Loucy (cell line): ENCODE measurements at regions not wholly inside any gene's neighbourhood (a gene's known extent, or its start where the extent isn't known, plus 50 kb on each side); places are given as distances from the start of the nearest gene placed in this dataset.

Experiments
- H2AFZ ChIP-seq: fragments of 200-600 bp; sonication (generic); 2 replicates; pipeline ENCODE4 v1.6.0; 2016; ENCODE audit warnings: antibody characterized with exemption, mild to moderate bottlenecking, low read length, moderate library complexity
- H3F3A ChIP-seq: fragments of 200-600 bp; 2 replicates; pipeline ENCODE4 v1.6.0; 2016; ENCODE audit warnings: antibody characterized with exemption, low read depth, mild to moderate bottlenecking
- H3K27me3 ChIP-seq: fragments of 200-600 bp; sonication (generic); 2 replicates; pipeline ENCODE4 v1.6.1; 2014; ENCODE audit warnings: low read length, mild to moderate bottlenecking; ENCODE audit not compliant: insufficient read depth, poor library complexity, severe bottlenecking
- H3K36me3 ChIP-seq: fragments of 200-600 bp; sonication (generic); 2 replicates; pipeline ENCODE4 v1.6.1; 2016; ENCODE audit warnings: low read length; ENCODE audit not compliant: insufficient read depth
- H3K4me1 ChIP-seq: fragments of 200-600 bp; sonication (generic); 2 replicates; pipeline ENCODE4 v1.5.1; 2014; ENCODE audit warnings: low read length, mild to moderate bottlenecking; ENCODE audit not compliant: insufficient read depth, poor library complexity, severe bottlenecking
- H3K4me2 ChIP-seq: fragments of 200-600 bp; sonication (generic); 2 replicates; pipeline ENCODE4 v1.6.0; 2014; ENCODE audit warnings: antibody characterized with exemption, low read length, low read depth, mild to moderate bottlenecking; ENCODE audit not compliant: poor library complexity, severe bottlenecking
- H3K4me3 ChIP-seq: fragments of 200-600 bp; sonication (generic); 2 replicates; pipeline ENCODE4 v1.5.1; 2014; ENCODE audit warnings: low read length, mild to moderate bottlenecking, mixed read lengths; ENCODE audit not compliant: poor library complexity, severe bottlenecking
- H3K79me2 ChIP-seq: fragments of 200-600 bp; sonication (generic); 2 replicates; pipeline ENCODE4 v1.6.1; 2014; ENCODE audit warnings: low read length; ENCODE audit not compliant: insufficient read depth
- H3K9ac ChIP-seq: fragments of 200-600 bp; sonication (generic); 2 replicates; pipeline ENCODE4 v1.6.0; 2014; ENCODE audit warnings: mild to moderate bottlenecking, low read depth, low read length, moderate library complexity; ENCODE audit not compliant: poor library complexity, severe bottlenecking
- H3K9me2 ChIP-seq: fragments of 200-600 bp; sonication (generic); replicated peaks from 2 replicates; pipeline ENCODE4 v1.6.1; 2016; ENCODE audit warnings: low read depth, low read length, mixed read lengths
- H3K9me3 ChIP-seq: fragments of 200-600 bp; sonication (generic); 2 replicates; pipeline ENCODE4 v1.6.1; 2014; ENCODE audit warnings: mild to moderate bottlenecking, antibody characterized with exemption, low read length, low read depth; ENCODE audit not compliant: insufficient read depth
- H4K20me1 ChIP-seq: fragments of 200-600 bp; sonication (generic); 2 replicates; pipeline ENCODE4 v1.6.0; 2014; ENCODE audit warnings: antibody characterized with exemption, low read length, mild to moderate bottlenecking; ENCODE audit not compliant: insufficient read depth, poor library complexity, severe bottlenecking
- EZH2phosphoT487 ChIP-seq: fragments of 200-600 bp; IDR thresholded peaks from 2 replicates; pipeline ENCODE4 v1.6.1; 2018; ENCODE audit warnings: antibody characterized with exemption, mild to moderate bottlenecking, moderate library complexity, borderline replicate concordance
- TF ChIP-seq, protein P1 (sequence below): fragments of 200-600 bp; sonication (generic); conservative IDR thresholded peaks from 2 replicates; pipeline ENCODE4 v1.5.1; 2014; ENCODE audit warnings: mild to moderate bottlenecking, antibody characterized with exemption, low read length

DNA sequence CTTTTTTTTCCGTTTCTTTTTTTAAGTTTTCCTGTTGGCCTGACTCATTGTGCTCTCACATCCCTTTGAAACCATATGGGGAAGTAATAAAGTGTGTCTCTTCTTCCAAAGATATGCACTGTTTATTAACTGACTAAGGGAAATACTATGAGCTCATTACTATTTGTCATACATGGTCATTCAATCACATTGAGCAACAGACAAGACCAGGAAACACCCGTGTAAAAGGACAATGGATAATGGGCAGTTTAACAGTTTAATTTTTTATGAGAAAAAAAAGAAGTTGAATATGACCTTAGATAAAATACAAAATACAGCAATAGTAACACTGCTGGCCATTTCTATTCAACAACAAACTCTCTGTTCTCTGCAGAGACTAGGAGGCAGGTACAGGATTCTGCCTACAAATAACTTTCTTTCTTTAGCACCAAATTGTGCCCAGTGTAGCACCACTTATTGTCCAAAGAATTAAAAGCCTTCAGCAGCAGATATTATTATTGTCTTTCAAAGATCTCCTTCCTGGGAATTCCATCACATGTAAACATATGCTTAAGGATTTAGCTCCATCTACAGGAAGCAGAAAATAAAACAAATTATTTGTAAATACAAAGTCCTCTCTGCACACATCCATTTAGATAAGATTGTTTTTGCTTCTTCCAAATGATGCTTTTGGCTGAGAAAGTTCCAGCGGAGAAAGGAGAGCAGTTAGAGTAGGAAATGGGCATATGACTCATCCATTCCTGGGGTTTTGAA, 55.0 kb upstream of the AKR1E2 start:
- no peaks in the 10 kb centered on the region for H3K9me2 ChIP-seq
- no peak overlapping the region for H2AFZ ChIP-seq
- H3F3A ChIP-seq, result no peaks in the 10 kb centered on the region
- no peak overlapping the region for H3K4me2 ChIP-seq
- H3K4me1 ChIP-seq, result no peaks in the 10 kb centered on the region
- H3K79me2 ChIP-seq, result no peaks in the 10 kb centered on the region
- H3K9ac ChIP-seq, result no peak overlapping the region
- no peaks in the 10 kb centered on the region for H3K27me3 ChIP-seq
- no peaks in the 10 kb centered on the region for H3K36me3 ChIP-seq
- no peak for TF ChIP-seq EZH2phosphoT487
- TF ChIP-seq, protein P1, sequence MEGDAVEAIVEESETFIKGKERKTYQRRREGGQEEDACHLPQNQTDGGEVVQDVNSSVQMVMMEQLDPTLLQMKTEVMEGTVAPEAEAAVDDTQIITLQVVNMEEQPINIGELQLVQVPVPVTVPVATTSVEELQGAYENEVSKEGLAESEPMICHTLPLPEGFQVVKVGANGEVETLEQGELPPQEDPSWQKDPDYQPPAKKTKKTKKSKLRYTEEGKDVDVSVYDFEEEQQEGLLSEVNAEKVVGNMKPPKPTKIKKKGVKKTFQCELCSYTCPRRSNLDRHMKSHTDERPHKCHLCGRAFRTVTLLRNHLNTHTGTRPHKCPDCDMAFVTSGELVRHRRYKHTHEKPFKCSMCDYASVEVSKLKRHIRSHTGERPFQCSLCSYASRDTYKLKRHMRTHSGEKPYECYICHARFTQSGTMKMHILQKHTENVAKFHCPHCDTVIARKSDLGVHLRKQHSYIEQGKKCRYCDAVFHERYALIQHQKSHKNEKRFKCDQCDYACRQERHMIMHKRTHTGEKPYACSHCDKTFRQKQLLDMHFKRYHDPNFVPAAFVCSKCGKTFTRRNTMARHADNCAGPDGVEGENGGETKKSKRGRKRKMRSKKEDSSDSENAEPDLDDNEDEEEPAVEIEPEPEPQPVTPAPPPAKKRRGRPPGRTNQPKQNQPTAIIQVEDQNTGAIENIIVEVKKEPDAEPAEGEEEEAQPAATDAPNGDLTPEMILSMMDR, result peak; percentile 39
- no peaks in the 10 kb centered on the region for H3K9me3 ChIP-seq
- H4K20me1 ChIP-seq, result no peaks in the 10 kb centered on the region
- no peak overlapping the region for H3K4me3 ChIP-seq

DNA sequence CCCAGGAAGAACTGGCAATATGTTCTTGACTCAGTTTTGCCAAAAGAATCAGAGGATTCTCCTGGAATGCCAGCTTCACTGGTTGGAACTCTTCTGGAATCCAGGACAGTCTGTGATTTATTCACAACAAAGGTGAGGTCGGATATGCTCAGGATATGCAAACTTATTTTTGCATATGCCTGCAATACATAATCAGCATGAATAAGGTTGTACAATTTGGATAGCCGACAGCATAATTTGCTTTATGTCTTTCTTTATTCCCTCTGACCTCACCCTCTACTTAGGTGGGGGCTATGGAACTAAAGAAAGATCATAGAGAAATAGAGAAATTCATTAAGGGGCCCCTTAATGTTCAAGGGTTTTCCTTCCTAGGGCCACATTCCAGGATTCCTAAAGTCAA, 57.6 kb upstream of the AKR1E2 start:
- H3K9me3 ChIP-seq, result no peaks in the 10 kb centered on the region
- H2AFZ ChIP-seq, result no peak overlapping the region
- H4K20me1 ChIP-seq, result no peaks in the 10 kb centered on the region
- TF ChIP-seq, protein P1, result no peak
- TF ChIP-seq EZH2phosphoT487, result no peak
- H3K4me1 ChIP-seq, result no peaks in the 10 kb centered on the region
- H3F3A ChIP-seq, result no peaks in the 10 kb centered on the region
- no peaks in the 10 kb centered on the region for H3K36me3 ChIP-seq
- H3K9me2 ChIP-seq, result no peaks in the 10 kb centered on the region
- H3K4me2 ChIP-seq, result no peak overlapping the region
- H3K4me3 ChIP-seq, result no peak overlapping the region
- no peaks in the 10 kb centered on the region for H3K27me3 ChIP-seq
- H3K79me2 ChIP-seq, result no peaks in the 10 kb centered on the region
- H3K9ac ChIP-seq, result no peak overlapping the region

DNA sequence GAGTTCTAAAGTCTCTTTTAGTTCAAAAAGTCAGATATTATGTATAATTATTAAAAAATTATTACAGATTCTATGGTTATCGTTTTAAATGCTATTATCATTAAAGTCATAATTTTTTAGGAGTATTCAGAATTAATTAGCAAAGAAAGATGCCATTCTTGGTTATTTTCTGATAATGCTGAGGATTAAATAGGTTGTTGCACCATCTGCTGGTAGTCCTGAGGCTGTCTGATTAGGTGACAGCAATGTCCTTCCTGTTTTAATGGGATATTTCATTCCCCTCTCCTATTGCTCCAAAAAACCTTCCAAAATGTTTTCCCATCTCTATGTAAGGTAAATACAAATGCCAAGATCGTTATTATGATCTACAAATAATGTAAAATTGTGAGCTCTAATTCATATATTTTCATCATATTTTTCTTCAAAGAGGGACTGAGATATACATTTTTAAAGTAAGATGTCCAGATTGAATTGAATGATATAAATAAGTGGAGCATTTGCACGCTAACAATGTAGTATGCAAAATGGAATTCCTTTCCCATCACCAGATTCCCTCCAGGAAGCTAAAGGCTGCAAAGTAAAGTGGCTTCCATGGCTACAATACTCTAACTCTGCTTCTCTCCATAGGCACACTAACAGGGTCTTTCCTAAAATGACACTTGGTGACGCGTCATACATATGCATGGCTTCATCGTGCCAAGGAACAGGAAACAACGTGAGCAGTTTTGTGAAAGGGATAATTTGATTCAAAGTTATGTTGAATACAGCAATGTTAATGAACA, 58.8 kb upstream of the AKR1E2 start:
- H3K9me2 ChIP-seq, result no peaks in the 10 kb centered on the region
- H4K20me1 ChIP-seq, result no peaks in the 10 kb centered on the region
- TF ChIP-seq EZH2phosphoT487, result no peak
- TF ChIP-seq, protein P1, result peak; percentile 69
- H3K4me1 ChIP-seq, result no peaks in the 10 kb centered on the region
- H3K36me3 ChIP-seq, result no peaks in the 10 kb centered on the region
- H2AFZ ChIP-seq, result 0 out of 2 replicates have a peak overlapping the region, but pooled peaks have one; percentile 19
- no peaks in the 10 kb centered on the region for H3K9me3 ChIP-seq
- H3K4me2 ChIP-seq, result no peak overlapping the region
- no peak overlapping the region for H3K4me3 ChIP-seq
- no peaks in the 10 kb centered on the region for H3K27me3 ChIP-seq
- H3F3A ChIP-seq, result no peaks in the 10 kb centered on the region
- H3K79me2 ChIP-seq, result no peaks in the 10 kb centered on the region
- no peak overlapping the region for H3K9ac ChIP-seq
